ENCODE measurements at regions not wholly inside any gene's neighbourhood (a gene's known extent, or its start where the extent isn't known, plus 50 kb on each side); places are given as distances from the start of the nearest gene placed in this dataset.
A peak's percentile ranks its signal among the peaks of the same experiment; 100 is the strongest.

GRCh38 chr6:21371061-21371460 is 222.5 kb upstream of the SOX4 start:
- DNase-seq = no peak
- intact Hi-C loops (cut with DNase I) = no loop called here

GRCh38 chr6:21371676-21372171 is 221.8 kb upstream of the SOX4 start:
- no peak for DNase-seq
- intact Hi-C loops (cut with DNase I) = no loop called here

GRCh38 chr6:21375151-21376116 is 218.1 kb upstream of the SOX4 start:
- DNase-seq = peak in 3 of 42 donors; percentile 5 to 8 (median 6)
- intact Hi-C loops (cut with DNase I) = no loop called here

GRCh38 chr6:21377356-21377755 is 216.2 kb upstream of the SOX4 start:
- intact Hi-C loops (cut with DNase I) = no loop called here
- no peak for DNase-seq

- intact Hi-C loops (cut with DNase I) = no loop called here
- no peak for DNase-seq
Measured at GRCh38 chr6:21381331-21381963, 212.1 kb upstream of the SOX4 start.

GRCh38 chr6:21382821-21383449 is 210.6 kb upstream of the SOX4 start:
- intact Hi-C loops (cut with DNase I) = no loop called here
- no peak for DNase-seq

- intact Hi-C loops (cut with DNase I) = no loop called here
Measured at GRCh38 chr6:21383450-21384085, 210.0 kb upstream of the SOX4 start.

GRCh38 chr6:21384216-21384615 is 209.3 kb upstream of the SOX4 start:
- no peak for DNase-seq

More at GRCh38 chr6:21383450-21384085, 210.0 kb upstream of the SOX4 start:
- no peak for DNase-seq

GRCh38 chr6:21386744-21387143 is 206.8 kb upstream of the SOX4 start:
- intact Hi-C loops (cut with DNase I) = no loop called here
- no peak for DNase-seq

More at GRCh38 chr6:21384216-21384615, 209.3 kb upstream of the SOX4 start:
- intact Hi-C loops (cut with DNase I) = no loop called here

- intact Hi-C loops (cut with DNase I) = no loop called here
- DNase-seq = no peak
Measured at GRCh38 chr6:21390532-21391213, 202.9 kb upstream of the SOX4 start.

GRCh38 chr6:21392177-21392576 is 201.4 kb upstream of the SOX4 start:
- no peak for DNase-seq
- intact Hi-C loops (cut with DNase I) = no loop called here

- intact Hi-C loops (cut with DNase I) = no loop called here
- DNase-seq = no peak
Measured at GRCh38 chr6:21393441-21394165, 199.9 kb upstream of the SOX4 start.

- intact Hi-C loops (cut with DNase I) = no loop called here
Measured at GRCh38 chr6:21395121-21395520, 198.4 kb upstream of the SOX4 start.

GRCh38 chr6:21396313-21396712 is 197.2 kb upstream of the SOX4 start:
- DNase-seq = no peak
- intact Hi-C loops (cut with DNase I) = no loop called here

More at GRCh38 chr6:21395121-21395520, 198.4 kb upstream of the SOX4 start:
- DNase-seq = no peak

- DNase-seq = no peak
- intact Hi-C loops (cut with DNase I) = no loop called here
Measured at GRCh38 chr6:21398741-21399325, 194.7 kb upstream of the SOX4 start.

GRCh38 chr6:21402368-21402767 is 191.2 kb upstream of the SOX4 start:
- no peak for DNase-seq
- intact Hi-C loops (cut with DNase I) = no loop called here

- no peak for DNase-seq
- intact Hi-C loops (cut with DNase I) = no loop called here
Measured at GRCh38 chr6:21404577-21404976, 189.0 kb upstream of the SOX4 start.

- DNase-seq = no peak
- intact Hi-C loops (cut with DNase I) = no loop called here
Measured at GRCh38 chr6:21406316-21406715, 187.2 kb upstream of the SOX4 start.

Data from head of caudate nucleus (tissue), 42 donors.